GM12873 (cell line): ENCODE measurements at regions not wholly inside any gene's neighbourhood (a gene's known extent, or its start where the extent isn't known, plus 50 kb on each side); places are given as distances from the start of the nearest gene placed in this dataset.

Experiments
- CTCF ChIP-seq: IDR thresholded peaks from 2 replicates; pipeline ENCODE4 v1.5.1; 2012; ENCODE audit warnings: low read depth, mild to moderate bottlenecking, moderate library complexity, low read length, control low read depth; ENCODE audit not compliant: insufficient read depth; ENCODE audit errors: missing control alignments

GRCh38 chr4:123577225-123577906 is 180.8 kb downstream of the SPRY1 start:
- no peak for TF ChIP-seq CTCF

DNA sequence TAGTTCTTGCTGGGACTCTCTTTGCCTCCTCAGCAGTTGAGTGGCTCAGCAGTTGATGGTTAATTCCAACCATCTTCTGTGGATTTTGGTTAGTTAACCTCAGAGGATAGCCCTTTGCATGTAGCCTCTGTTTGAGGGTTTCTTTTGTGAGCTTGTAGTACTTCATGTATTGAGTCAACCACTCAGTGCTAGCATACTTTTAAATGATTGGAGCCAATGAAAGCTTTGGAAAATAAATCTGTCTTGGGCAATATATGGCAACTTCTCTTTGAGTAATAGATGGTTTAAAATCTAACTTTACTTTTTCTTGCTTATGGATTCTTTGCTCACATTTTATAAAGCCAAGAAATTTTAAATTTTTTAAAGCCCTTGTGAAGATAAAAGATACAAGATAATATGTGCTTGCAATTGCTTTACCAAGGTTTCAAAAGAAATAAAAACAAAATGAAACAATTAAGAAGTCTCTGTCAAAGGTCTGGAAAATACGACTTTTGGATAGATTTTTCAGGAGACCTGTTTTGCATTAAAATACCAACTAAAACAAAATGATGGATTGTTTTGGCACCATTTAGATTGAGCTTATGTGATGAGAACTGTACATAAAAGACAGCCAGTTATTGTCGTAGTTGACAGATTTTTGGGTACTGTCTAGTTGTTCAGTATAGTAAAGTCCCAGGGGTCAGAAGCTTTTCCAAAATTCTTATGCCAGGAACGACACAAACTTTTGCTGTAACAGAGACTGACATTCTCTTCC is 181.9 kb downstream of the SPRY1 start:
- TF ChIP-seq CTCF = no peak

GRCh38 chr4:123579961-123580360 is 183.4 kb downstream of the SPRY1 start:
- no peak for TF ChIP-seq CTCF

DNA sequence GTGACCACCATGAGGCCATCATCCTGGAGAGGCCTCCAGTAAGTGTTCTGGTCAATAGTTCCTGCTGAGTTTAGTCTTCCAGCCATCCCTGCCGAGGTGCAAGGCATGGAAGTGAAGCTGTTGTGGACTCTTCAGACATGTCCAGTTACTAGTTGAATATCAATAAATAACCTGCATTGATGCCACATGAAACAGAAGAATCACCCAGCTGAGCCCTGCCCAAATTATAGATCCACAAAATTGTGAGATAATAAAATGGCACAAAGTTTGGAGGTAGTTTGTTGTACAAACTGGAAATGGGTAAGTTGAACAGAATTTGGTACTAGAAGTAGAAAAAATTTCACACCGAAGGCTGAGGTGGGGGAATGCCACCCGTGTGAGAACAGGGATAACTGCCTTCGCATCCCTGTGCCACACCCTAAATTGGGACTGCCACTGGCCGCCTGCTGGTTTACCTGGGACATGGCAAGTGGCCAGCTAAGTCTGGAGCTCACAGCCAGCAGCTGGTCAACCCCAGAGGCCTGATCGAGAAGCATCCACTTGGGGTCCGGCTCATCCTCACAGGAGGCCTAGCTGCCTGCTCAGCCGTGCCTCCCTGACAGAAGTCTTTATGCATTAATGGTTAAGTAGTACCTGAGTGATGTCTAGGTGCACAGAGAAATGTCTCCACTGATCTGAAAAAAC is 184.5 kb downstream of the SPRY1 start:
- no peak for TF ChIP-seq CTCF

GRCh38 chr4:123581802-123582201 is 185.2 kb downstream of the SPRY1 start:
- no peak for TF ChIP-seq CTCF

- no peak for TF ChIP-seq CTCF
These were observed 186.4 kb downstream of the SPRY1 start for GRCh38 chr4:123583043-123583442.

GRCh38 chr4:123585111-123585510 is 188.5 kb downstream of the SPRY1 start:
- TF ChIP-seq CTCF = no peak
